ENCODE measurements at regions not wholly inside any gene's neighbourhood (a gene's known extent, or its start where the extent isn't known, plus 50 kb on each side); places are given as distances from the start of the nearest gene placed in this dataset.

DNA sequence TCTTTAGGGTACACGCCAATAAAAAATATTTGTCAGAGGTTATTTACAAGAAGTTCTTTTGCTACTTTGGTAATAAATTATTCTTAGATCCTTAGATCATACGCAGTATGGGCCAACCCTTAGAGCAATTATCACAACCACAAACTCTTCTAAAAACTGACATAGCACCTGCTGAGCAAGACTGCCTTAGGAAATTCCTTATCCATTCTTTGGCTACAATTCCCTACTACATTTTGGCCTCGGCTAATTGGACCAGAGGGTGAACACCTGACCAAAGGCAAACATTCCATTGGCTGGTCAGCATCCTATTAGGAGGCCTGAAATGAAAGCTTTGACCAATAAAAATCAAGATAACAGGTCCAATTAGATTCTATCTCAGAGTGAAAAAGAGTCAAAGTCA, 147.6 kb upstream of the CCDC68 start:
- no peak for TF ChIP-seq EZH2 (IDR thresholded peaks at IDR 0.05)
- TF ChIP-seq POLR2AphosphoS5 (IDR thresholded peaks at IDR 0.05; ENCODE audit: borderline replicate concordance, low read depth, low read length): no peak
- no peak for TF ChIP-seq FOXP2 (optimal IDR thresholded peaks at IDR 0.05; ENCODE audit: control extremely low read depth, extremely low read length, insufficient read depth)
